IMR-90 (cell line): ENCODE measurements at regions not wholly inside any gene's neighbourhood (a gene's known extent, or its start where the extent isn't known, plus 50 kb on each side); places are given as distances from the start of the nearest gene placed in this dataset.

Source experiments
- ATAC-seq: fragments of 200-7000 bp; cut with Tn5 transposase; 2 replicates; pipeline ENCODE4 v1.9.1; 2020; ENCODE audit warnings: low read depth, mild to moderate bottlenecking, moderate library complexity
- BruUV-seq: library from RNA; stranded (reverse); fragments of 400-500 nt; replicated peaks from 2 replicates; lab custom pipeline; 2021; lab: Mats Ljungman, UMichigan
- CTCF ChIA-PET: fragments of 300-600 bp; formaldehyde crosslinking; extraction: SDS; loops from one replicate; lab custom pipeline; 2021; ENCODE audit warnings: antibody characterized with exemption; lab: Yijun Ruan, JAX
- POLR2A ChIA-PET: fragments of 300-600 bp; sonication (Branson Sonifier 250); formaldehyde crosslinking; loops from one replicate; lab custom pipeline; 2022; ENCODE audit warnings: antibody characterized with exemption; ENCODE audit not compliant: unreplicated experiment; lab: Charles Lee
- DNase-seq: peaks from one replicate; pipeline ENCODE4 v3.0.0; 2013
- H2AFZ ChIP-seq: replicated peaks from 2 replicates; pipeline ENCODE3; 2013; ENCODE audit warnings: low read length, mild to moderate bottlenecking; ENCODE audit not compliant: poor library complexity
- H2AK5ac ChIP-seq: 2 replicates; pipeline ENCODE4 v1.6.1; 2013; ENCODE audit warnings: low read depth, low read length, inconsistent platforms
- H2AK9ac ChIP-seq: replicated peaks from 2 replicates; pipeline ENCODE3; 2013; ENCODE audit warnings: mild to moderate bottlenecking, low read depth, low read length, moderate library complexity; ENCODE audit not compliant: poor library complexity
- H2BK120ac ChIP-seq: 2 replicates; pipeline ENCODE4 v1.6.1; 2013; ENCODE audit warnings: low read depth, low read length, inconsistent platforms
- H2BK15ac ChIP-seq: 3 replicates; pipeline ENCODE4 v1.6.1; 2013; ENCODE audit warnings: low read depth, low read length, inconsistent platforms
- H2BK20ac ChIP-seq: 2 replicates; pipeline ENCODE4 v1.6.1; 2013; ENCODE audit warnings: low read depth, mild to moderate bottlenecking, inconsistent platforms, low read length, moderate library complexity
- H2BK5ac ChIP-seq: 2 replicates; pipeline ENCODE4 v1.6.1; 2013; ENCODE audit warnings: mild to moderate bottlenecking, low read depth, low read length, inconsistent platforms; ENCODE audit not compliant: poor library complexity, severe bottlenecking
- H3K14ac ChIP-seq: replicated peaks from 2 replicates; pipeline ENCODE4 v1.6.1; 2013; ENCODE audit warnings: low read depth, low read length, inconsistent platforms
- H3K18ac ChIP-seq: 2 replicates; pipeline ENCODE4 v1.6.1; 2013; ENCODE audit warnings: low read depth, low read length, control low read depth
- H3K23ac ChIP-seq: 2 replicates; pipeline ENCODE4 v1.6.1; 2013; ENCODE audit warnings: low read depth, low read length, inconsistent platforms
- H3K27ac ChIP-seq: 2 replicates; pipeline ENCODE4 v1.5.1; 2013; ENCODE audit warnings: mild to moderate bottlenecking, control low read depth, low read length; ENCODE audit not compliant: insufficient read depth
- H3K27me3 ChIP-seq: 2 replicates; pipeline ENCODE4 v1.6.1; 2013; ENCODE audit warnings: low read length; ENCODE audit not compliant: control insufficient read depth, insufficient read depth
- H3K36me3 ChIP-seq: 2 replicates; pipeline ENCODE4 v1.6.1; 2013; ENCODE audit warnings: low read length, mixed read lengths; ENCODE audit not compliant: control insufficient read depth, insufficient read depth
- H3K4ac ChIP-seq: 2 replicates; pipeline ENCODE4 v1.6.1; 2013; ENCODE audit warnings: low read depth, low read length, inconsistent platforms
- H3K4me1 ChIP-seq: 2 replicates; pipeline ENCODE4 v1.6.1; 2013; ENCODE audit warnings: low read length, mixed read lengths; ENCODE audit not compliant: control insufficient read depth, insufficient read depth
- H3K4me2 ChIP-seq: 2 replicates; pipeline ENCODE4 v1.6.1; 2013; ENCODE audit warnings: low read depth, mild to moderate bottlenecking, control low read depth, low read length, moderate library complexity
- H3K4me3 ChIP-seq: 2 replicates; pipeline ENCODE4 v1.5.1; 2013; ENCODE audit warnings: low read depth, mild to moderate bottlenecking, control low read depth, low read length, moderate library complexity; ENCODE audit not compliant: insufficient read depth
- H3K56ac ChIP-seq: 2 replicates; pipeline ENCODE4 v1.6.1; 2013; ENCODE audit warnings: low read length, inconsistent platforms; ENCODE audit not compliant: insufficient read depth; ENCODE audit errors: extremely low read depth
- H3K79me1 ChIP-seq, 2 experiments: 2 replicates each; pipeline ENCODE4 v1.6.1; 2013; ENCODE audit warnings: low read length in 2 of 2, inconsistent platforms in 1 of 2, low read depth in 1 of 2
- H3K9ac ChIP-seq: 2 replicates; pipeline ENCODE4 v1.6.1; 2013; ENCODE audit warnings: low read depth, low read length, control low read depth
- H3K9me1 ChIP-seq: 2 replicates; pipeline ENCODE4 v1.6.1; 2013; ENCODE audit warnings: low read length, inconsistent platforms; ENCODE audit not compliant: insufficient read depth
- H3K9me3 ChIP-seq: 2 replicates; pipeline ENCODE4 v1.6.1; 2013; ENCODE audit warnings: low read length; ENCODE audit not compliant: control insufficient read depth, insufficient read depth
- H4K20me1 ChIP-seq: 2 replicates; pipeline ENCODE4 v1.6.1; 2013; ENCODE audit warnings: low read length, inconsistent platforms; ENCODE audit not compliant: insufficient read depth
- H4K5ac ChIP-seq: 2 replicates; pipeline ENCODE4 v1.6.1; 2013; ENCODE audit warnings: mild to moderate bottlenecking, low read depth, low read length, control low read depth
- H4K8ac ChIP-seq, 2 experiments: 2 replicates each; pipeline ENCODE4 v1.6.1; 2013; ENCODE audit warnings: low read depth in 2 of 2, low read length in 2 of 2, control low read depth in 1 of 2, inconsistent platforms in 1 of 2
- H4K91ac ChIP-seq: 2 replicates; pipeline ENCODE4 v1.6.1; 2013; ENCODE audit warnings: low read depth, low read length, inconsistent platforms; ENCODE audit not compliant: insufficient read depth
- BHLHE40 ChIP-seq: fragments of 150-350 bp; IDR thresholded peaks from 2 replicates; pipeline ENCODE4 v1.6.1; 2016; ENCODE audit warnings: mild to moderate bottlenecking, low read depth, low read length
- CEBPB ChIP-seq: IDR thresholded peaks from 2 replicates; pipeline ENCODE4 v1.6.1; 2012; ENCODE audit warnings: low read depth, low read length, improper control_type of control experiment
- CHD1 ChIP-seq: IDR thresholded peaks from 2 replicates; pipeline ENCODE4 v1.6.1; 2012; ENCODE audit warnings: low read depth, low read length, improper control_type of control experiment
- CTCF ChIP-seq: conservative IDR thresholded peaks from 2 replicates; pipeline ENCODE4 v1.5.1; 2012; ENCODE audit warnings: mild to moderate bottlenecking, low read depth, low read length, improper control_type of control experiment
- FOS ChIP-seq: fragments of 150-350 bp; IDR thresholded peaks from 2 replicates; pipeline ENCODE4 v1.6.1; 2016; ENCODE audit warnings: low read depth, low read length
- MAZ ChIP-seq: IDR thresholded peaks from 2 replicates; pipeline ENCODE4 v1.6.1; 2012; ENCODE audit warnings: low read depth, mild to moderate bottlenecking, low read length, improper control_type of control experiment, moderate library complexity, borderline replicate concordance
- MXI1 ChIP-seq: IDR thresholded peaks from 2 replicates; pipeline ENCODE4 v1.6.1; 2012; ENCODE audit warnings: low read depth, mild to moderate bottlenecking, low read length, moderate library complexity, borderline replicate concordance
- RFX5 ChIP-seq: IDR thresholded peaks from 2 replicates; pipeline ENCODE4 v1.8.0; 2012; ENCODE audit warnings: low read depth, mild to moderate bottlenecking, low read length, moderate library complexity
- SMC3 ChIP-seq: fragments of 150-350 bp; IDR thresholded peaks from 2 replicates; pipeline ENCODE4 v1.6.1; 2016; ENCODE audit warnings: low read depth, mild to moderate bottlenecking, antibody characterized with exemption, low read length, moderate library complexity
- USF2 ChIP-seq: fragments of 150-350 bp; IDR thresholded peaks from 2 replicates; pipeline ENCODE4 v1.6.1; 2017; ENCODE audit warnings: mild to moderate bottlenecking, antibody characterized with exemption, low read length, low read depth
- WGBS, 2 experiments: methylation state at CpG; one replicate each; pipeline versions ENCODE4 v1.1.5 to v1.1.7; 2013; ENCODE audit warnings: missing lambda C conversion rate in 2 of 2; ENCODE audit not compliant: insufficient read length in 1 of 2; ENCODE audit errors: extremely low coverage in 2 of 2; 5-methylcytosine and 5-hydroxymethylcytosine counted together
- dilution Hi-C: fragments of 300-500 bp; cut with HindIII; formaldehyde crosslinking; loops from one replicate; pipeline ENCODE4 v1.14.3; 2018; ENCODE audit warnings: low sequenced_read_pairs; ENCODE audit not compliant: unreplicated experiment
- in situ Hi-C: fragments of 300-500 bp; cut with MboI; formaldehyde crosslinking; loops from 3 replicates; pipeline ENCODE4 v1.14.3; 2019; ENCODE audit warnings: low sequenced_read_pairs, inconsistent platforms, mixed read lengths
- intact Hi-C: fragments of 100-400 bp; cut with micrococcal nuclease; formaldehyde crosslinking; loops from 2 replicates; pipeline ENCODE4 v1.10.0; 2022

GRCh38 chr6:94045099-94045829 is 625.9 kb upstream of the EPHA7 start:
- TF ChIP-seq BHLHE40 = no peak
- TF ChIP-seq CHD1 = no peak
- no peak for TF ChIP-seq USF2
- TF ChIP-seq CTCF = no peak
- TF ChIP-seq MAZ = no peak
- no peak for TF ChIP-seq RFX5
- no peak for TF ChIP-seq MXI1
- TF ChIP-seq SMC3 = no peak
- TF ChIP-seq CEBPB = no peak
- TF ChIP-seq FOS = no peak
- H3K9ac ChIP-seq = no peak overlapping the region
- no peaks in the 10 kb centered on the region for H3K4me1 ChIP-seq
- no peak overlapping the region for H3K27ac ChIP-seq
- no peak for ATAC-seq
- no peak overlapping the region for H3K4me3 ChIP-seq
- intact Hi-C loops = no loop called here
- H3K9me1 ChIP-seq = no peaks in the 10 kb centered on the region
- 40% methylated on average over 4 of the region's 12 CpGs; no CpG with 5 or more reads in 1 of the 2 experiments for WGBS, 2 experiments
- H3K23ac ChIP-seq = no peak overlapping the region
- no peak overlapping the region for H4K91ac ChIP-seq
- no peak overlapping the region for H4K8ac ChIP-seq
- H2AFZ ChIP-seq = no peak overlapping the region
- H2AK5ac ChIP-seq = no peak overlapping the region
- no TSS peak for BruUV-seq
- no peak overlapping the region for H4K5ac ChIP-seq
- dilution Hi-C loops = no loop called here
- no peaks in the 10 kb centered on the region for H3K36me3 ChIP-seq
- peaks cover 2% of the 10 kb centered on the region; the same call in 1 of the 2 replicates for H3K9me3 ChIP-seq
- H2AK9ac ChIP-seq = no peak overlapping the region
- no peak overlapping the region for H3K4ac ChIP-seq
- no peak overlapping the region for H3K56ac ChIP-seq
- CTCF ChIA-PET = no interaction called here
- no peak overlapping the region for H2BK5ac ChIP-seq
- H3K18ac ChIP-seq = no peak overlapping the region
- H3K14ac ChIP-seq = no peak overlapping the region
- H2BK20ac ChIP-seq = no peak overlapping the region
- no peaks in the 10 kb centered on the region for H4K20me1 ChIP-seq
- H2BK15ac ChIP-seq = no peak overlapping the region
- POLR2A ChIA-PET = no interaction called here
- no peaks in the 10 kb centered on the region for H3K27me3 ChIP-seq
- no peaks in the 10 kb centered on the region for H3K79me1 ChIP-seq
- in situ Hi-C loops = no loop called here
- no peak overlapping the region for H2BK120ac ChIP-seq
- no peak for DNase-seq
- H3K4me2 ChIP-seq = no peak overlapping the region
